Inflammatory macrophage (primary cell): ENCODE measurements at regions not wholly inside any gene's neighbourhood (a gene's known extent, or its start where the extent isn't known, plus 50 kb on each side); places are given as distances from the start of the nearest gene placed in this dataset.
A peak's percentile ranks its signal among the peaks of the same experiment; 100 is the strongest.
"Not testable (repeated sequence)": the region's sequence is repeated elsewhere in the genome, so short reads cannot be mapped to it uniquely, and the experiment has no call there.

Experiments
- DNase-seq, 2 donors: peaks; one replicate each; pipeline ENCODE4 v3.0.0-alpha.2; 2020 to 2022

- DNase-seq = no peak
These were observed 79.8 kb upstream of the BLID start for GRCh38 chr11:122195790-122196189.

DNA sequence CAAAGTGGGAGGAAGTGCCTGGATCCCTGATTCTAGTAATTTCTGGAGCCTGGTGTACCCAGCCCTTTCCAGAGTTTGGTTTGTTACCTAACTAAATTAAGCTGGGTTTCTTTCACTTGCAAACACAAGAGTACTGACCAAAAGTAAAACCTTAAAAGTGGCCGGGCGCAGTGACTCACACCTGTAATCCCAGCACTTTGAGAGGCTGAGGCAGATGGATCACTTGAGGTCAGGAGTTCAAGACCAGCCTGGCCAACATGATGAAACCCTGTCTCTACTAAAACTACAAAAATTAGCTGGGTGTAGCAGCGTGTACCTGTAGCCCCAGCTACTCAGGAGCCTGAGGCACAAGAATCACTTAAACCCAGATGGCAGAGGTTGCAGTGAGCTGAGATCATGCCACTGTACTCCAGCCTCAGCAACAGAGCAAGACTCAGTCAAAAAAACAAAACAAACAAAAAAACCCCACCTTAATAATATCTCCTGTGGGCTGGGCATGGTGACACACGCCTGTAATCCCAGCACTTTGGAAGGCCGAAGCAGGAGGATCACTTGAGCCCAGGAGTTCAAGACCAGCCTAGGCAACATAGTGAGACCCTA lies 78.0 kb upstream of the BLID start:
- not testable (repeated sequence) for DNase-seq

DNA sequence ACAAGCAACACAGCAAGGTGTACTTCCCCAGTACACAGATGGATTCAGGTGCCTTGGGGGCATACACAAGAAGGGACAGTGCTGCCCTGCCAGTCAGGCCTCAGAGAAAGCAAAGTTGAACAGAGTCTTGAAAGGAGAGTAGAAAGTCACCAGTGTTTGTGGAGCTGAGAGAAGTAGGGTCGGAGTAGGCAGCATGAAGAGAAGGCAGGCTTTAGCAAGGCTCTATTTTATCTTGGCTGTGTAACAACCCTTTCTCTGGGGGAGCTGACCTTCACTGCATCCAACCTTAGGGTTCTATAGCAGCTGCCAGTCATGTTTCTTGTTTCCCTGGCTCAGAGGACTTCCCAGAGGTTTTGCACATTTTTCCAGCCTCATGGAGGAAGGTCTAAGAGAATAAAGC lies 77.4 kb upstream of the BLID start:
- no peak for DNase-seq

DNA sequence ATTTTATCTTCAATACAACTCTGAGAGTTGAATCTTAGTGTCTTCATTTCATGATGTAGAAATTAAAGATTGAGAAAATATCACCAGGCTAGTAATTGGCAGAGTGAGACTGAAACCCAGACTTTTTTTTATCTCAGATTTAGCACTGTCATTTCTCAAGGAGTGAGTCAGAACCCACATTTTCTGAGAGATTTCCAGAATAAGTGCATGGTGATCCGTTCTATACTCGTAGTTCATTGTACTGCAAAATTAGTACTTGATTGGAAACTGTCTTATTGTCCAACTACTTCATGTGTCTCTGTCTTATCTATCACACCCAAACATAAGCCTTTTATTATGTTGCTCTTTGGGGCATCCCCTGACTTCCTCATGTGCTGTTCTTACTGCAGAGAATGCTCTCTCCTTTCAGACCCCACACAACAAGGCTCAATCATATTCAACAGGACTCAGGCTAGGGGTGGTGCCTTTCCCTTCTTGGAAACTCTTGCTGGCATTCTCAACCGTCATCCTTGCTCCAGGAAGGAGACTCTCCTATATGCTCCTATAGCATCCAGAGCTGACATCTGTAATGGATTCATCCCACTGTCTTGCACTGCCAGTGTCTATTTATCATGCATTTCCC lies 76.7 kb upstream of the BLID start:
- no peak for DNase-seq

DNA sequence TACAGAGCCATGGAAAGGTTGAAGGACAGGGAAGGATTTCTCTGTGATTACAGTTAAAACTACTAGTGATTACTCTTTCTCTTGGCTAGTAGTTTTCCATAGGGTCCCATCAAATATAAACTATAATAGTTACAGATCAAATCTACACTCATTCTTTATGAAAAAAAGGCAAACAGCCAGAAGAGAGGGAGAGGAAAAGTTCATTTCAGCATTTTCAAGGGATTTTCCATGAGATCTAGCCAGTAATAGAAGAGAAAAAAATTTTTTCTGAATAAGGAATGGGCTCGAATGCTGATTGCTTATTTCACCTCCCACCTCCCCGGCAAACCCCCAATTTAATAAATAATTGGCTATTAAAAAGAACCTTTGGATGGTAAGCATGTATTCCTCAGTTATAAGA lies 74.8 kb upstream of the BLID start:
- DNase-seq = no peak

DNA sequence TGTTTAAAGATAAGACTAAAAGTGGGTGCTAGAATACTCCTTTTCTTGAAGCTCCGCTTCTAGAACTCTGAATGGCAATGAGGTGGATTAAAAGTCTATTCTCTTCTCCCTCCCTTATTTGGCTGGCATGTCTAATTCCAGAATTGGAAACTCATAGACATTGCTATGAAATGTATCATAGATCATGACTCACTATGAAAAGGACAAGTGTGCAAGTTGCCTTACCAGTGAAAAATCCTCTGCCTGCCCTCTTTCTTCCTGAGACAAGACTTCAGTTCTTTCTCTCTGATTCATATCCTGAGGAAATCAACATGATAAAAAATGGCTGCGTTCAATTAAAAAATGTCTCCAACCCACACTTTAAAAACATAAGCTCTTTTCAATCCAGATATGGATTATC lies 73.2 kb upstream of the BLID start:
- no peak for DNase-seq

DNA sequence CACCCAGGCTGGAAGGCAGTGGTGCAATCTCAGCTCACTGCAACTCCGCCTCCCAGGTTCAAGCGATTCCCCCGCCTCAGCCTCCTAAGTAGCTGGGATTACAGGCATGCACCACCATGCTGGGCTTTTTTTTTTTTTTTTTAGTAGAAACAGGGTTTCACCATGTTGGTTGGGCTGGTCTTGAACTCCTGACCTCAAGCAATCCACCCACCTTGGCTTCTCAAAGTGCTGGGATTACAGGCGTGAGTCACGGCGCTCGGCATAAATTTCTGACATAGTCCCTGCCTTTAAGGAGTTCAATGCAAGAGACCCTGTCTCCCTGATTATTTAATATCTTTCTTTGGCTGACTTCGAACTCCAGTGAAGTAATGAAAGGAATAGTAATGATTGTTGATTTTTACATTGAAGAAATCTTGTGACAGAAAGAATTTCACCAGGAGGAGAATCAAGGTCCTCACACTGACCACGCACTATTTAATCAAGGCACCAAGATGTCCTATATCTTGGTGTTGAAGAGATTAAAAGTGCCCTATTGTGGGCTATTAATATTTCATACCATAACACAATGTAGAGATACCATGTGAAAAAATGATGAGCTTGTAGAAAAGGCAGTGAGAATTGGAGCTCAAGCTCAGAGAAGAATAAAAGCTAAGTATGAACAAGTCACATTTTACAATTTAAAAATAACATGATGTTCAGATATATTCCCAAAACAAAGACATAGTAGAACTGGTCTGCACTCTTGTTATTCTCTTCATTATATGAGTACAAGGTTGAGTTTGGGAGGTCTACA lies 71.6 kb upstream of the BLID start:
- DNase-seq = no peak

- peak; percentile 24 to 34 for DNase-seq
These were observed 70.5 kb upstream of the BLID start for GRCh38 chr11:122186439-122187080.

GRCh38 chr11:122183933-122184332 lies 67.9 kb upstream of the BLID start:
- no peak for DNase-seq

DNA sequence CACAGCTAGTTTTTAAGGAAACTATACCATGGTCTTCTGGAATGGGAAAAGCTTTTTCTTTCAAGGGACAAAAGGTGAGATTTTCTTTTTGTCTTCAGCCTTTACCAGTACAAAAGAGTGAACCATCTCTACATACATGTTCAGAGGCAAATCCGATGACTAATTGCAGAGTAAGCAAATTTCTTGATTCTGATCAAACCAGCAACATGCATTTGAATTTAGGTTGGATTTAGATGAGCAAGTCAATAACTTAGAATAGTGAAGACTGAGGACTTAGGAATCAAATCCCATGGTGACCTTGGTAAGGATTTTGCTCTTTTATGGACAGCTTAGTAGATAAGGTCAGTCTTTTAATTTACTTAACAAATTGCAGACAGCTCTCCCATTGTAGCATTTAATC lies 65.9 kb upstream of the BLID start:
- no peak for DNase-seq

GRCh38 chr11:122181372-122181771 lies 65.4 kb upstream of the BLID start:
- no peak for DNase-seq

- no peak for DNase-seq
These were observed 64.2 kb upstream of the BLID start for GRCh38 chr11:122179961-122180834.

DNA sequence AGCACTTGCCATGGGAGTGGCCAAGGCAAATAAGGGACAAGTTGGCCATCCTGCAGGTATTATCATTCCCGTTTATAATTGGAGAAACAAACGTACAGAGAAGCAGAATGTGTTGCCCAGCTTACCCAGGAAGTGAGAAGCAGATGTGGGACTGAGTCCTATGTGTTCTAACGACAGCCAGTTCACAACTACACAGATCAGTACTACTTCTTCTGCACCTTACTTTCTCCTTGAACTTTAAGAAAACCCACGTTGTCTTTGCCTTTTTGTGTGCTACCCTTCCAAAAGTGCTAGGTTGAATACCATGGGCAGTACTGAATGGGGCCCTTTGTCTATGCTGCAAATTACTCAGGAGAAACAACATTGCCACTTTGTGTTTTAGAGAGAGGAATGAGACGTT lies 62.8 kb upstream of the BLID start:
- no peak for DNase-seq

- DNase-seq = no peak
These were observed 61.2 kb upstream of the BLID start for GRCh38 chr11:122177238-122177637.

- DNase-seq = no peak
These were observed 60.6 kb upstream of the BLID start for GRCh38 chr11:122176651-122177050.

DNA sequence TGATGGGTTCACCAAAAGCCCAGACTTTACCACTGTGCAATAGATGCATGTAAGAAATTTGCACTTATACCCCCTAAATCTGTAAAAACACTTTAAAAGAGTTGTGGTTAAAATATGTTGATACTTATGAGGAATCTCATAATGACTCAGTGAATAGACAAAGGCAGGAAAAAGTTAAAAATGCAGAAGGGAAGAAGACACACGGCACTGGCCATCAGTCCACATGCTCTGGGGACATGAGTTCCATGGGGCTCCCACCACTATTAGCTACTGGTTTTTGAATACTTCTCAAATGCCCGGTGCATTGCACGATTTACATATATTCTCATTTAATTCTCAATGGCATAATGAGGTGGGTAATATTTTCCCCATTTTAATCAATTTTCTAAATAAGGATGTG lies 59.3 kb upstream of the BLID start:
- no peak for DNase-seq

DNA sequence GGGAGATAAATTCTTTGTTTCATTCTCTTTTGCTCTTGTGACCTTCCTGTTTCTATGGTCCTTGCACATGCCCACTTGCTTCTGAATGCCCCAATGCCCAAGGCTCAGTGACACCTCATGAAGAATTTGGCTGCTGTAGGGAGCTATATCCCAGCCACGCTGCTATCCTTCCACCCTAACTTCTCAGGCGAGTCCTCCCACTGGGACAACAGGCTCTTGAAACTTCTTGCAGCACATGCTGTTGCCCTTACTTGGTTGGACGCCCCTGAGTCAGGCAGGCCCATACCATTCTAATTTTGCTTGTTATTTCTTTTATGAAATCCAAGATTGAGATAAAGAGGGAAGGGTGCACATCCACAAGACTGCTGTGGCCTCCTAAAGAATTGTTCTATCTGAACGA lies 57.6 kb upstream of the BLID start:
- DNase-seq = no peak

DNA sequence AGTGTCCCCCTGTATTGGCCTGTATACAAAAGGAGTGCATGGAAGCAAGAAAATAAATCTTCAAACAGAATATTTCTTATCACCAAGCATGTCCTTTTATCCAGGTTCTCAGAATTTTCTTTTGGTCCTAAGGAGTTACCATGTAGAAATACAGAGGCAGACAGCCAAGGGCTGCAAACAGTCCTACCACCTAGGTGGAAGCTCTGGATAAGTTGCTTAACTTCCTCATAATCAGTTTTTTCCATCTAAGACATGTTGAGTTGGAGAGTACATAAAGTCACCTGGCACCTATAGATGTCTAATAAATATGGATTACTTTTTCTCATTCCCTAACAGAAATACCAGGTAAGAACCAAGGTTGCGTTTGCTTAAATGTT lies 57.0 kb upstream of the BLID start:
- DNase-seq = no peak

GRCh38 chr11:122172352-122173073 lies 56.5 kb upstream of the BLID start:
- DNase-seq = no peak

- peak; percentile 58 to 85 for DNase-seq
These were observed 54.9 kb upstream of the BLID start for GRCh38 chr11:122170815-122171475.

DNA sequence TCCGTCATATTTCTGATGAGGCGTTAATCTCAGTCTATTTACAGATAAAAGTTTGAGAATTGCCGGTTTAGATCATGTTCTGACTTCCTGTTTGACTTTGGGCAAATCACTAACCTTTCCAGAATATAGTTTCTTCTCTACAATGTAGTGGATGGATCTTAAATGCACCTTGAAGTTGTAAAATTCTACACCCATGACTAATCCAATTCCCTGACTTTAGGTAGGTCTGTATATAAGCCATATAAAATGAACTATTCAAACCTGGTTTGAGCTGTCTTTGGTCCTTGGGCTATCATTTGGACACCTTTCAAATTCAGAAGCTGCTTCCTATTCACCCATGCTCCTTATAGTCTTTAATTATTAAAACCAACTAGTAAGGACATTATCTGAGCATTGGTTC lies 52.2 kb upstream of the BLID start:
- DNase-seq = no peak
